GM18870 (cell line): ENCODE measurements at regions not wholly inside any gene's neighbourhood (a gene's known extent, or its start where the extent isn't known, plus 50 kb on each side); places are given as distances from the start of the nearest gene placed in this dataset.
"Not testable (repeated sequence)": the region's sequence is repeated elsewhere in the genome, so short reads cannot be mapped to it uniquely, and the experiment has no call there.

Experiments used
- ATAC-seq: cut with Tn5 transposase; IDR thresholded peaks from one replicate; pipeline ENCODE4 v1.9.1; 2021; ENCODE audit warnings: moderate library complexity; ENCODE audit not compliant: unreplicated experiment

DNA sequence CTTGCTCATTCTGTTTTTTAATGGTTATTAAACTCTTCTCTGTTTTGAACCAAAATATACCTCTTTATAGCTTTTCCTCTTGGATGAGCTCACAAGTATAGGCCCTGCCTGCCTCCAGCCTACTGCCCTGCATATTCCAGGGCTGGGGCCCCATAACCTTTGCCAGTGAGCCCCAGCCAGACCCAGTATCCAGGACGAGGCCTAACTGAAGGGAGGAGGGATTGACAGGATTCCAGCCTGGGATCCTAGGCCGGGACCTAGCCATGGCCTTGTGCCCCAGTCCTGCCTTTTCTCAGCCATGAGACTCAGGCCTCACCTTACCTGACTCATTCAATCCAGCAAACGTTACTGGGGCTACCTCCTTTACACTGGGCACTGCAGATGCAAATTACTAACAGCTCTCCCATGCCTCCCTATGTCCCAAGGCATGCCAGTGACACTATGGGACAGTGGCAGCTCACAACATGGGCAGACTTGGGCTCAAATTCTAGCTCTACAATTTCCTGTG is 159.2 kb downstream of the DDX1 start:
- no peak for ATAC-seq

DNA sequence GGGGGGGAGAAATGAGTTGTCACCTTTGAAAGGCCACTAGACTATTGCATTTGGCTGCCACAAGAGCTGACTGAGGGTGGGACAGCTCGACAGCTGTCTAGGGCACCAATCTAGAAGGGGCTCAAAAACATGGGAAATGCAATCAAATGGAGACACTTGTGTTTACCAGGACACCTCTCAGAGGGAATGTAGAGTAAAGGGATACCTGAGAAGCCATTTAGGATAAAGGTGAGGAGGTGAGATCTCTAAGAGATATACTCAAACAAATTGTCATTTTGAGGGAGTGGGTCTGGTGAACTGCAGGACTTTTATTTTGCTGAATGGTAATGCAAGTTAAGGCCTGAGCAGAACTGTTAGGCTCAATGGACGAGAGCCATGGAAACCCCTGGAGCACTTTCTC is 159.8 kb downstream of the DDX1 start:
- no peak for ATAC-seq

DNA sequence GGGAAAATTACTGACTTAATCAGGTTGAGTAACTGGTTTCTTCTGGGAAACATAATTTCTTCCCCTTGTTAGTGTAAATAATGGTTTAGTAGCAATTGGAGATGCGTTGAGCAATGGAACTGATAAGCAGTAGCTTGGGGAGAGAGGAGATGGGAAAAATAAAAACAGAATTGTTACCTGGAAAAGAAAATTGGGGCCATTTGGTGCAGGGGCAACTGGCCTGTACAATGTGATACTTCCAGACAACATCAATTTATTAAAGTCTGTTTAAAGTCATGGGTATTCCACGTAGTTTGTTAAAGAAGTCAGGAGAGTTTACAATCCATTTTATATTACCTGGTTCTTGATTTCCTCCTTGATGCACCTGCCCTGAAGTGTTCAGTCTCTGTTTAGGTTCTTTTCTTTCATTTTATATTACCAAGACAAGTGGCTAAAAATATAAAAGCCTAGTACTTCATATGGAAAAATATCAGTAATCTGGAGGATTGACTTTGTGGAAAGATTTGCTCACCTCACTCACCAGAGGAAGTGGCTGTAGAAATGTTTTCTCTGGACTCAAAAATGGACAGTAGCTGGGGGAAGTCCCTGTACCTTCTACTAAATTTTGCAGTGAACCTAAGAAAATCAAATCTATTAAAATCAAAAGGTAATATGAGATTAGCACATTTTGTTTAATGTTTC is 161.0 kb downstream of the DDX1 start:
- ATAC-seq, result no peak

DNA sequence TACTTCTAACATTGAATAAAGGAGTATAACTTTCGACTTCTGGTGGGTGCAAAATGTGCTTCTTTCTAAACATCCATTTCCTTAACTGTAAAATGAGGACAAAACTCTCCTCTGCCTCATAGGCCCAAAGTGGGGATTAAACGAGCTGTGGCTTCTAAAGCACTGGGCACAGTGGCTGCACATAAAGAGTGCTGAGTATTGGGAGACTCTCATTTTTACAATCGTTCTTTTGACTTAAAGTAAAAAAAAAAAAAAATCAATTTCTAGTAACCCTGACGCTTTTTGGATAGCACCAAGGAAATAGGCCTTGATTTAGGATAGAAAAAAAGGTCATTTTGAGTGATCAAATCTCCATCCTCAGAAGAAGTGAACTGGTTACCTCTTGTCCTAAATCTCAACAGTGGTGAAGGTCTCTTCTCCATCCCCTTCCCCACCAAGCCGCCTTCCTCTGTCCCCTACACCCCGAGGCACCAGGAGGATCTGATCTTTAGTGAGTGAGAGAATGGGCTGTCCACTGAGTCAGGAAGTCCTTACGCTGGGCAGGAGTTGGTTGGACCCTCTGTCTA is 161.6 kb downstream of the DDX1 start:
- no peak for ATAC-seq

DNA sequence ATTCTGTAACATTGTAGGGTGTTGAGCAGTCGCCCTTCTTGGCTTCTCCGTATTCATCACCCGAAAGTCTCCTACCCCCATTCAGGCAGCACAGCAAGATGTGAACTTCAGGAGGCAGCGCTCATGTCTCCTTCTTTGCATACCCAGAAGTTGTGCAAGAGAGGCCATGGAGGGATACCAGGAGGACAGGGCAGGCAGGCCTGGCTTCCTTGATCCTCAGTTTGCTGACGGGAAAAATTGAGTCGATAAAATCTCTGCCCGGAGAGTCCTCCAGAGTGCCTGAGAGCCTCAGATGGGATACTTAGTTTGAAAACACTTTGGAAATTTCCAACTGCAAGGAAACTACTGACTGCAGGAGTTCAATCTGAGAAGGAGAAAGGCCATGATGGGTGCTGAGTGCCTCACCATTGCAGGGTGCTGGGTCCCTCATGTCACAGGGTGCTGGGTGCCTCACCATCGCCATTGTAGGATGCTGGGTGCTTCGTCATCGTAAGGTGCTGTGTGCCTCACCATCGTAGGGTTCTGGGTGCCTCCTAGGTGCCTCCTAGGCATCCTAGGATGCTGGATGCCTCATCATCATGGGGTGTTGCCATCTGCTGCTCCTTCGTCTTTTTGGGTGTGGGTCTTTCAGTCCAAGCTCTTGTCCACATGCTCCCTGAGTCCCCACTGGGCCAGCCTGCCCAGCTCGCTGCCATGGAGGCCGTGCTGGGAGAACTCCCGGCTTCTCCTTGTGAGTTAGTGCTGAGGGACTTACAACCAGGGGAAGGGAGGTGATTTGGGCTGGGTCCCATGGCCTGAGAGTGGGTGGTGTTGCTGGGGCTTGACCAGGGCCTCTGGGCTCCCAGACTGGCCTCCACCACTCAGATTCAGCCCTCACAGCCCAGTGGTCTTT is 162.4 kb downstream of the DDX1 start:
- no peak for ATAC-seq

DNA sequence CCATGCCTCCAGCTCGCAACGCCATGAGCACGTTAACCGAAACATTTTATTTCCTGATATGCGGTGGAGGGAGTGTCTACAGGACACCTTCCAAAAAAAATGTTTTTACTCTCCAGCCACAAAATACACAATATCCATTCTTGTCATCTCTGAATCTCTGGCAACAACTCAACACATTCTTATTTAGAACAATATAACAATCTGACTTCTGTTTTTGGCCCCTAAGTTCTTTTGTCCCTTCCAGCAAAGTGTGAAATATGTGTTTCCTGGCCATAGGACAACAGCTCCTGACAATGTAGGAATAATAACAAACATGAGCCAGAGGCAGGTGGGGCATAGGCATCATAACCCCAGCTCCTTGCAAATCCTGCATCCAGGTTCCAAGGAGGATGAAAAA is 163.0 kb downstream of the DDX1 start:
- ATAC-seq, result no peak

DNA sequence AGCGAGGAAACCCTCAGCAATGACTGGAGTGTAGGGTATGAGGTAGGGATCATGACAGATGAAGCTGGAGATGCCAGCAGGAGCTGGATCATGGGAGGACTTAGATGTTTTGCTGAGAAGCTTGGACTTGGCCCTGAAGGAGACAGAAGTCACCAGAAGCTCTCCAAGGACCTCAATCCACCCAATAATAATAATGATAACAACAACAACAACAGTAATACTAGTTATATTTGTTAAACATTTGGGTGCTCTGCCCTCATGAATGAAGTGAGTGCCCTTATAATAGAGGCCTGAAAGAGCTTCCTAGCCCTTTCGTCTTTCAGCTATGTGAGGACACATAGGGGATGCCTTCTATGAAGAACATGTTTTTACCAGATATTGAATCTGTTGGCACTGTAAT is 163.9 kb downstream of the DDX1 start:
- no peak for ATAC-seq

DNA sequence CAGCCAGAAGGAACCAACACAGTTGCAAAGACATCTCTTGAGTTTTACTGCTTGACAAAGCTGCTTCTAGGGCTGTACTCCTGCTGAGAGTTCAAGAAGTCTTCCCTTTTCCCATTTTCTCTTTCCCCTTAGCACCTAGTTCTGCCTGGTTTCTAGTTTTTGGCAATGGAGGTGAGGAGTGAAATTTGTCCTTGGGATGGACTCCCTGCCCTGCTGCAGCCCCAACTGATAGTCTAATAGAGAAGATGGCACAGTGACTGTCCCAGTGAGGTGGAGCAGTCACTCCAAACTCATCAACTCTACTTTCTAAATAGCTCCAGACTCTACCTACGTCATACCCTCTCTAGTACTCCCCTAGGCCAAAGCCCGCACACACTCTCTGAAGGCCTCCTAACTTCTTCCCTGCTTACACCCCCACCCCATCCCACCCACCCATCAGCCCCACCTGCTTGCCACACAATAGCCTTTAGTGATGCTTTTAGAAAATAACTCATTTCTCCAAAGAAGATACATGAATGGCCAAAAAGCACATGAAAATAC is 164.4 kb downstream of the DDX1 start:
- no peak for ATAC-seq

DNA sequence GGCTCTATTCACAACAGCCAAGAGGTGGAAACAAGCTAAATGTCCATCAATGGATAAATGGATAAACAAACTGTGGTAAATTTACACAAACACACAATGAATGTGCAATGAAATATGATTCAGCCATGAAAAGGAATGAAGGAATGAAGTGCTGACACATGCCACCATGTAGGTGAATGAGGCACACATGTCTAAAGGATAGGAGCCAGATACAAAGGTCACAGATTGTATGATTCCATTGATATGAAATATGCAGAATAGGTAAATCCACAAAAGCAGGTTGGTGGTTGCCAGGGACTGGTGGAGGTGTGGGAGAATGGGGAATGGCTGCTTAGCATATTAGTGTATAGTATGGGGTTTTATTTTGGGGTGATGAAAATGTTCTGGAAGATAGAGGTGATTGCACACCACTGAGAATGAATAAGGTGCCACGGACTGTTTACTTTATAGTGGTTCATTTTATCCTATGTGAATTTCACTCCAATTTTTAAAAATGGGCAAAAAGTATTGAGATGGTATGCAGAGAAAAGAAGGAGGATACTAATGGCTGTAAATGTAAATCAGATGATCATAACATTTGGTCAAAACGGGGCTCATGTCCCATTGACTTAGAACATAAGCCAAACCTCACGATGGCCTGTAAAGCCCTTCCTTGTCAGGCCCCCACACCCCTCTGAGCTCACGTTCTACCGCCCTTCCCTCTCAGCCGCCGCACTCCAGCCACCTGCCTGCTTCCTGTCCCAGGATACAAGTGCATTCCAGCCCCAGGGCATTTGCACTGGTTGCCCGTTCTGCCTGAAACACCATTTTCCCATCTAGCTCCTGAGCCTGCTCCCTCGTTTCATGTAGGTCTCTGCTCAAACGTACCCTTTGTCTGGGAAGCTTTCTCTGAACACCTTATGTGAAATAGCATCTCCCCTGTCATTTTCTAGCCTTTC is 165.5 kb downstream of the DDX1 start:
- no peak for ATAC-seq

DNA sequence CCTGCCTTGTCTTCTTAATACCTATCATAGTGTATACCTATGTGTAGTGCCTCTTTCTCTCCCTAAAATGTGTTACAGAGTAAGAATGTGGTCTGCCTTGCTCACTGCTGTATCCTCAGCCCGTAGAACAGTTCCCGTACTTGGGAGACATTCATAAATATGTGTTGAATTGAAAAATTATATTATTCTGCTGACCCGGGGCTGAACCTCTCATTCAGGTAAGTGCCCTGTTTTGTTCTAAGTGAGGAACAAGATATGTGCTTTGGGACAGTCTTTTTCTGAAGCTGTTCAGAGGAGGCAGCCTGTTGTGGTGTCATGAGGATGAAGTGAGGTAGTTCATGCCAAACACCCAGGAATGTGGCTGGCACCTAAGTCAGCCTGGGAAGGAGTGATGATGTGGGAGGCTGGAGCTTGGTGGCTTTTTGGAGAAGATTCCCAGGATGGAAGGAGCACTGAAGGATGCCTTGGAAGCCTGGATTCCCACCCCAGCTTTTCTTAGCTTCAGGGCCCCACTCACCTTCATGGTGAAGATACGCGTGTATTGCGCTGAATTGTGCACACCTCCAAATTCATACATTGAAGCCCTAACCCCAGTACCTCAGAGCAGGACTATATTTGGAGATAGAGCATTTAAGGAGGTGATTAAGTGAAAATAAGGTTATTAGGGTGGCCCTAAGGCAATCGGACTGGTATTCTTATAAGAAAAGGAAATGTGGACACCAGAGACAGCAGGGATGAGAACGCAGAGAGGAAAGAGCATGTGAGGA is 166.3 kb downstream of the DDX1 start:
- no peak for ATAC-seq

DNA sequence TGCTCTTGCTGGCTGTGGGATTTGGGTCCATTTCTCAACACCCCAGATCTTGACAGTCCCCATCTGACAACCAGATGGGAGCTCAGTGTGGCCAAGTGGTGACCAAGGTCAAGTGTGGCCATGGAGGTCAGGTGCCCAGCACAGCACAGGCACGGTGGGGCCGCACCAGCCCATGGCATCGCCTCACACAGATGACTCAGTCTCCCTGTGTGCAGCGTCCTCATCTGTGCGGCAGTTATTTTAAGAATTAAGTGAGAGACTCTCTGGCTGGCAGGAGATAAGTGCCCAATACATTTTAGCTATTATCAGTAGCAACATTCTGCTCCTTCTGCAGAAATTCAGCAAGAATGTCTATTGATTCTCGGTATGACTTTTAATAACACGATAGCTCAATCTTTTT is 167.2 kb downstream of the DDX1 start:
- no peak for ATAC-seq

DNA sequence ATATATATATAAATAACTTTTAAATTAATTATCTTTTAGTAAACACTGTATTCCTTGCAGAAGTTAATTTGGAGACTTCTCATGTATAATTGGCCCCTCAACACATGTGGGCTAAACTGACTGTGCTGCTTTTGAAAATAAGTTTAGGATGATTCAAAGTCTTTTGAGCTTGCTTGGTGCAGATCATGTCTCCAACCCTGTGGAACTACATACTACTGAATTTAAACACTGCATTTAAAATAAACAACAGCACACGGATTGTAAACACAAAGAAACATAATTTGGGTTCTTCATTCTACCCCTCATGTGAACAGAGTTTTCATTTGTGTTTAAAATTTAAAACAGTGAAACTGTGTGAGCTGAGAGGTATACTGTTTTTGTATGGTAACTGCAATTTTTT is 167.7 kb downstream of the DDX1 start:
- ATAC-seq, result no peak

DNA sequence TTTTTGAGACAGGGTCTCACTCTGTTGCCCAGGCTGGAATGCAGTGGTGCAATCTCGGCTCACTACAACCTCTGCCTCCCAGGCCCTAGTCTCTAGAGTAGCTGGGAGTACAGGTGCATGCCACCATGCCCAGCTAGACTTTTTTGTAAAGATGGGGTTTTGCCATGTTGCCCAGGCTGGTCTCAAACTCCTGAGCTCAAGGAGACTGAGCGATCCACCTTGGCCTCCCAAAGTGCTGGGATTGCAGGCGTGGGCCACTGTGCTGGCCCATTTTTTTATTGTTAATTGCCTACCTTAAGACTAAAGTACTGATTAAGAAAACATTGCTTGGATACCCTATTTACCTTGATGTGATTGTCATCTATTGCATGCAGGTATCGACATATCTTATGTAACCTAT is 168.1 kb downstream of the DDX1 start:
- not testable (repeated sequence) for ATAC-seq

DNA sequence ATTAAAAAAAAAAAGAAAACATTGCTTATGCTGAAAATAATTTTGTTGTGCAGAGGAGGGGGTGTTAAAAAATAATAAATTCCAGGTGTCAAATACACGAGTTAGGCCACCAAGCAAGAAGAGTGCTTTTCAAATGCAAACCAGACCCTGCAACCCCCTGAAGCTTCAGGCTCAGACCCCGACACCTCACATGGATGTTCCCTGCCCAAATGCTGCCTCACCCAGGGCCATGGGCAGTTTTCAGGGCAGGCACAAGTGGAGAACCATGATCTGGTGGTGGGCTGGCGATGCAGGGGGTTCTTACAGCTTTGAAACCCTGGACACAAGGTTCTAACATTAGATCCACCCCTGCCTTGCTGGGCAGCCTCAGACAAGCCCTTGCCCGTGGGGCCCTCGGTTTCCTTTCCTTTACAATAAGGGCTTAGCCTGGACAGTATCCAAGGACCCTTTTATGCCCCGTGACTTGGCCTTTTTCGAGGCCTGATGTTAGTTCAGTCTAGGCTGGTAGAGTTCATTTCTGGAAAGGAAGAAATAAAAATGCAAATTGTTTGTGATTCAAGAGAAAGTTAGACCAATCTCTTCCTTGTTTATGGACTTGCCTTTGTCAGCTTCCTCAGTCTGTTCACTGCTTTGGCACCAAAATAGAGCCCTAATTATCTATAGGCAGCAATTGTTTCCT is 168.7 kb downstream of the DDX1 start:
- no peak for ATAC-seq

DNA sequence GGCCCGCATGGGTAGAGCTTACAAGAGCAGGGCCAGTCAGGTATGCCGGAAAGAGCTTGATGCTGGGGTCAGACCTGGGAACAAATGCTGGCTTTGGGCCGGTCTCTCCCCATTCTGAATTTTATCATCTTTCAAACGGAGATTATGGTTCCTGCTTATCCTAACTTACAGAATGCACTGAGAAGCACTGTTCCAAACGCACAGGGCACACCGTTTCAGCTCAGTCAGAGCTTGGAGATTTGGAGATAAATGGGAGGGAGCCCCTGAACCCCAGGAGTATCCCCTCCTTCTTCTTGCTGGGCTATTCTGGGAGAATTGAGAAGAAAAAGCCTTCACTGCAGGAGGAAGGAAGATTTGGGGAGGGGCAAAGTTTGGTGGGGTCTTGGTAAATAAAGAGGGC is 169.4 kb downstream of the DDX1 start:
- no peak for ATAC-seq

DNA sequence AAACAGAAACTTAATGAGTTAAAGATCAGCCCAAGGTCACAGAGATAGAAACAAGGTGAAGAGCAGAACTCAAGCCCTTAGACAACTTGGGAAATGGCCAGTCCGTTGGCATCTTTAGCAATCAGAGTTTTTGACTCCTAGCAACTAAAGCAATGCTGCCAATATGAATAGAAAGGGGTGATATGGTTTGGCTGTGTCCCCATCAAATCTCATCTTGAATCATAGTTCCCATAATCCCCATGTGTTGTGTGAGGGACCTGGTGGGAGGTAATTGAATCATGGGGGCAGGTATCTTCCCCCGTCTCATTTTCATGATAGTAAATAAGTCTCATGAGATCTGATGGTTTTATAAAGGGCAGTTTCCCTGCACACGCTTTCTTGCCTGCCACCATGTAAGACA is 170.2 kb downstream of the DDX1 start:
- ATAC-seq, result no peak

DNA sequence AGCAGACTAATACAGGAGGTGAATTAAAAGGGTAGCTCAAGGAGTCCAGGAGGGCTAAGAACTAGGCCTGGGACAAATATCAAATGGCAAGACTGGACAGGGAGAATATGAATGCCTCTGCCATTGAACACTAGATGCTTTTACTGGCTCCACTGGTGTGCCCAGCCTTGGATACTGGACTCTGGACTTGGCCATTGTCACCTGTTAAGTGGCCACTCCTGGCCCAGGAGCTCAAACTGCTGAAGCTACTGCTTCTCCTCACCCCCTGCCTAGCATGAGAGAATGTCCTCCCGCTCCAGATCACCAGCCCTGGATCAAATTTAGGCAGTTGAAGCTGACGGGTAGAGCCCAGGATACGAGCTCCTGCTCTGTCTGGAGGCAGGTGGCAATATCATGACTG is 170.8 kb downstream of the DDX1 start:
- no peak for ATAC-seq

DNA sequence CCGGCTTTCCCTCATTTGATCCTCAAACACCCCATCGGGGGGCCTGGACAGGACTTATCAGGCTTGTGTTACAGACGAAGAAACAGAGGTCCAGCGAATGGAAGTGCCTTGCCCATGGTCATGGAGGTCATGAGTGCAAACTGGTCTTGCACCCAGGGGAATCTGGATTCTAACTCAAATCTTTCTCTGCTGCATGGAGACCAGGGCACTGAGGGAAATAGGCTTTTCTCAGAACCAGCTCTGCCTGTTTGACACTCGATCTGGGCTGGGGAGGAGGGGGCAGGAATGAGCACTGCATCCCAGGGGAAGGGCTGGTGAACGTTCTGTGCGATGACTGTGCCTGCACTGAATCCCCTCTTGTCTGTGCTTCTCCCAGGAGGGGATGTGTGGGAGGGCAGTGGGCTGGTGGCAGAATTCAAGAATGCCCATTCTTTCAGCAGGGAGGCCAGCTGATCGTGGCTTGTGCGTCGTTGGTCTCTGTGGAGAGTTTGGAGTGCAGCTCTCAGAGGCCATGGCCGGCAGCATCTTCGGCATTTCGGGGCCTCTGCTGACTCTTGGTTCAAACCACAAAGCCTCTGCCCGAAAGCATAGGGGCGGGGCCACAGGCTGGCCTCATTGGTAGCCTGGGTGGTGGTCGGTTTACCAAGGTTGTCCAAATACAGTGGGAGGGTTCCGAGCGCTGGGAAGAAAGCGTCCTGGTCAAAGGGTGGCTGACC is 171.6 kb downstream of the DDX1 start:
- ATAC-seq, result no peak
